A549 (cell line): ENCODE measurements at regions not wholly inside any gene's neighbourhood (a gene's known extent, or its start where the extent isn't known, plus 50 kb on each side); places are given as distances from the start of the nearest gene placed in this dataset.

Experiments
- ATAC-seq, 2 experiments: fragments of 200-7000 bp in 1 of 2; fragments of >200 bp in 1 of 2; cut with Nextera tagmentation in 1 of 2; cut with Tn5 transposase in 1 of 2; 3 replicates each; pipeline versions ENCODE4 v1.8.0 to v1.9.1; 2018 to 2020; ENCODE audit warnings: mild to moderate bottlenecking in 1 of 2, moderate library complexity in 1 of 2
- CTCF ChIA-PET: fragments of 300-600 bp; sonication (Branson Sonifier 250); formaldehyde crosslinking; extraction: SDS; loops from one replicate; lab custom pipeline; 2021; ENCODE audit warnings: antibody characterized with exemption, inconsistent platforms; lab: Yijun Ruan, JAX
- POLR2A ChIA-PET: fragments of 350-600 bp; formaldehyde crosslinking; extraction: SDS; loops from one replicate; lab custom pipeline; 2021; ENCODE audit warnings: antibody characterized with exemption, inconsistent platforms; lab: Yijun Ruan, JAX
- DNase-seq, 2 experiments: peaks; one replicate each; pipeline versions ENCODE4 v3.0.0 to v3.0.0-alpha.2; 2011 to 2016; ENCODE audit warnings: low read depth in 1 of 2, low spot score in 1 of 2
- FAIRE-seq: peaks from 2 replicates; lab custom pipeline; 2011; peaks lifted over from hg19 to GRCh38; lab: Jason Lieb, UNC
- H3K27ac ChIP-seq, 2 experiments: fragments of >200 bp; sonication (Bioruptor Twin); formaldehyde crosslinking; 3 replicates each; pipeline ENCODE4 v1.5.1; 2016 to 2017
- H3K4me1 ChIP-seq: fragments of >200 bp; sonication (Bioruptor Twin); formaldehyde crosslinking; 3 replicates; pipeline ENCODE4 v1.6.1; 2016
- H3K4me2 ChIP-seq: fragments of >200 bp; sonication (Bioruptor Twin); formaldehyde crosslinking; 3 replicates; pipeline ENCODE4 v1.6.1; 2016
- H3K4me3 ChIP-seq: fragments of >200 bp; sonication (Bioruptor Twin); formaldehyde crosslinking; 3 replicates; pipeline ENCODE4 v1.5.1; 2016
- H3K9me3 ChIP-seq: fragments of >200 bp; sonication (Bioruptor Twin); formaldehyde crosslinking; 3 replicates; pipeline ENCODE4 v1.6.1; 2016
- ATOH8 ChIP-seq: fragments of 250-450 bp; sonication (Bioruptor Pico); IDR thresholded peaks from 2 replicates; pipeline ENCODE4 v1.5.0; 2020; ENCODE audit warnings: low read depth, mild to moderate bottlenecking, moderate library complexity
- CBX2 ChIP-seq: fragments of 200-600 bp; sonication (generic); IDR thresholded peaks from 2 replicates; pipeline ENCODE4 v1.6.1; 2016; ENCODE audit warnings: low read depth, mild to moderate bottlenecking, borderline replicate concordance
- CBX8 ChIP-seq: fragments of 200-600 bp; sonication (generic); IDR thresholded peaks from 2 replicates; pipeline ENCODE4 v1.6.1; 2016
- CHD2 ChIP-seq: fragments of 150-350 bp; IDR thresholded peaks from 2 replicates; pipeline ENCODE4 v1.6.1; 2014; ENCODE audit warnings: low read length; ENCODE audit not compliant: partially characterized antibody
- EHF ChIP-seq: fragments of 250-450 bp; sonication (Bioruptor Pico); IDR thresholded peaks from 2 replicates; pipeline ENCODE4 v1.5.0; 2020; ENCODE audit warnings: mild to moderate bottlenecking
- EHMT2 ChIP-seq: fragments of 200-600 bp; sonication (generic); IDR thresholded peaks from 2 replicates; pipeline ENCODE4 v1.6.1; 2016; ENCODE audit warnings: antibody characterized with exemption, low read depth, mild to moderate bottlenecking, moderate library complexity
- ELK1 ChIP-seq: fragments of 150-350 bp; IDR thresholded peaks from 2 replicates; pipeline ENCODE4 v1.6.1; 2014; ENCODE audit warnings: low read depth, mild to moderate bottlenecking, low read length
- EP300 ChIP-seq, 2 experiments: fragments of >200 bp; sonication (Bioruptor Twin); formaldehyde crosslinking; IDR thresholded peaks; 2 replicates in 1 of 2; 3 replicates in 1 of 2; pipeline ENCODE4 v1.6.1; 2016 to 2017
- FOSB ChIP-seq: fragments of 250-450 bp; sonication (Bioruptor Pico); IDR thresholded peaks from 2 replicates; pipeline ENCODE4 v1.5.0; 2020; ENCODE audit warnings: mild to moderate bottlenecking, moderate library complexity
- FOSL2 ChIP-seq, 2 experiments: fragments of 450-650 bp in 1 of 2; fragments of >200 bp in 1 of 2; sonication (Bioruptor Twin) in 1 of 2; formaldehyde crosslinking; IDR thresholded peaks; 2 replicates each; pipeline versions ENCODE4 v1.5.0 to v1.6.1; 2016 to 2020; ENCODE audit warnings: mild to moderate bottlenecking in 1 of 2, moderate library complexity in 1 of 2
- FOXS1 ChIP-seq: fragments of 250-450 bp; sonication (Bioruptor Pico); IDR thresholded peaks from 2 replicates; pipeline ENCODE4 v1.5.0; 2020; ENCODE audit warnings: mild to moderate bottlenecking, moderate library complexity
- GATA3 ChIP-seq: IDR thresholded peaks from 2 replicates; pipeline ENCODE4 v1.6.1; 2012; ENCODE audit warnings: borderline replicate concordance
- HDAC2 ChIP-seq: fragments of 200-600 bp; sonication (generic); IDR thresholded peaks from 2 replicates; pipeline ENCODE4 v1.6.1; 2016
- HES2 ChIP-seq: fragments of >200 bp; sonication (Bioruptor Twin); formaldehyde crosslinking; IDR thresholded peaks from 2 replicates; pipeline ENCODE4 v1.6.1; 2016
- HEYL ChIP-seq: fragments of 250-450 bp; sonication (Bioruptor Pico); IDR thresholded peaks from 2 replicates; pipeline ENCODE4 v1.8.0; 2021; ENCODE audit warnings: mild to moderate bottlenecking, moderate library complexity
- HOXB5 ChIP-seq: fragments of 250-450 bp; sonication (Bioruptor Pico); IDR thresholded peaks from 2 replicates; pipeline ENCODE4 v1.5.0; 2020; ENCODE audit warnings: mild to moderate bottlenecking, moderate library complexity
- KDM1A ChIP-seq: fragments of 200-600 bp; sonication (generic); IDR thresholded peaks from 2 replicates; pipeline ENCODE4 v1.6.1; 2016; ENCODE audit warnings: low read depth, mild to moderate bottlenecking
- KDM5A ChIP-seq: fragments of 200-600 bp; sonication (generic); IDR thresholded peaks from 2 replicates; pipeline ENCODE4 v1.6.1; 2016; ENCODE audit warnings: antibody characterized with exemption, mild to moderate bottlenecking
- MAZ ChIP-seq: fragments of 150-350 bp; IDR thresholded peaks from 2 replicates; pipeline ENCODE4 v1.6.1; 2014; ENCODE audit warnings: antibody characterized with exemption, low read depth, low read length, borderline replicate concordance
- MYC ChIP-seq: IDR thresholded peaks from 2 replicates; pipeline ENCODE4 v1.6.1; 2012; ENCODE audit warnings: mild to moderate bottlenecking, inconsistent platforms, low read length, improper control_type of control experiment, borderline replicate concordance
- NFE2L2 ChIP-seq: fragments of 150-350 bp; conservative IDR thresholded peaks from 2 replicates; pipeline ENCODE4 v1.6.1; 2014; ENCODE audit warnings: low read length
- NR3C1 ChIP-seq: fragments of >200 bp; sonication (Bioruptor Twin); formaldehyde crosslinking; IDR thresholded peaks from 3 replicates; pipeline ENCODE4 v1.6.1; 2017
- PBX3 ChIP-seq: IDR thresholded peaks from 2 replicates; pipeline ENCODE4 v1.6.1; 2012
- RARB ChIP-seq: fragments of 250-450 bp; sonication (Bioruptor Pico); IDR thresholded peaks from 2 replicates; pipeline ENCODE4 v1.8.0; 2021; ENCODE audit warnings: mild to moderate bottlenecking, moderate library complexity
- RCOR1 ChIP-seq: fragments of 150-350 bp; IDR thresholded peaks from 2 replicates; pipeline ENCODE4 v1.6.1; 2014; ENCODE audit warnings: antibody characterized with exemption, low read length, low read depth
- RNF2 ChIP-seq: fragments of 200-600 bp; sonication (generic); IDR thresholded peaks from 2 replicates; pipeline ENCODE4 v1.6.1; 2016; ENCODE audit warnings: low read depth, mild to moderate bottlenecking, antibody characterized with exemption, moderate library complexity, borderline replicate concordance
- TFCP2L1 ChIP-seq: fragments of 250-450 bp; sonication (Bioruptor Pico); IDR thresholded peaks from 2 replicates; pipeline ENCODE4 v1.5.0; 2021; ENCODE audit warnings: mild to moderate bottlenecking
- TP53 ChIP-seq: fragments of 250-450 bp; sonication (Bioruptor Pico); IDR thresholded peaks from 2 replicates; pipeline ENCODE4 v1.5.0; 2021; ENCODE audit warnings: mild to moderate bottlenecking, moderate library complexity
- USF2 ChIP-seq: fragments of 450-650 bp; IDR thresholded peaks from 2 replicates; pipeline ENCODE4 v1.6.1; 2014; ENCODE audit warnings: antibody characterized with exemption
- ZNF302 ChIP-seq: fragments of 250-450 bp; sonication (Bioruptor Pico); IDR thresholded peaks from 2 replicates; pipeline ENCODE4 v1.9.0; 2021; ENCODE audit warnings: inconsistent platforms, mild to moderate bottlenecking, moderate library complexity
- WGBS: methylation state at CpG from one replicate; pipeline ENCODE4 v1.1.6; 2017; ENCODE audit errors: missing lambda C conversion rate; 5-methylcytosine and 5-hydroxymethylcytosine counted together

GRCh38 chr13:73290844-73291243 lies 232.0 kb downstream of the KLF5 start:
- 69% methylated on average over 4 of the region's 4 CpGs for WGBS

GRCh38 chr13:73288596-73288995 lies 229.8 kb downstream of the KLF5 start:
- H3K9me3 ChIP-seq: no peaks in the 10 kb centered on the region
- ChIA-PET CTCF (interaction anchor here (0.6 kb wide), 1 partner anchor 235 kb away, joined by 3 read pairs; no protein-coding TSS in a partner anchor), POLR2A (no interaction called here)
- ATAC-seq: no peak
- peaks cover 9% of the 10 kb centered on the region; the same call in 1 of the 3 replicates for H3K4me1 ChIP-seq
- WGBS: 95% methylated on average over 6 of the region's 6 CpGs
- DNase-seq: no peak
- no peak overlapping the region for H3K4me2 ChIP-seq
- TF ChIP-seq CHD2 (no peak), NFE2L2 (no peak), EHMT2 (no peak), HOXB5 (CRISPR knock-in tag) (no peak), CBX2 (no peak), HDAC2 (no peak), FOSB (CRISPR knock-in tag) (no peak), USF2 (no peak), CBX8 (no peak), RARB (no peak), PBX3 (no peak), MYC (no peak), HEYL (CRISPR knock-in tag) (no peak), ELK1 (no peak), ZNF302 (no peak), FOSL2 (IDR thresholded peaks at IDR 0.05) (no peak), FOSL2 (CRISPR knock-in tag; IDR thresholded peaks at IDR 0.05) (no peak)
- H3K27ac ChIP-seq: no peak overlapping the region
- no peak for FAIRE-seq
- no peak overlapping the region for H3K4me3 ChIP-seq

More at GRCh38 chr13:73290844-73291243, 232.0 kb downstream of the KLF5 start:
- ChIA-PET POLR2A (no interaction called here), CTCF (interaction anchor here (1.6 kb wide), 1 partner anchor 14 kb away, joined by 4 read pairs; no protein-coding TSS in a partner anchor)
- ATAC-seq (no peak), FAIRE-seq (no peak), DNase-seq (no peak)
- Histone ChIP-seq H3K9me3 (no peaks in the 10 kb centered on the region), H3K4me3 (no peak overlapping the region), H3K4me2 (no peak overlapping the region), H3K4me1 (peaks cover 9% of the 10 kb centered on the region; the same call in 1 of the 3 replicates), H3K27ac (no peak overlapping the region)
- TF ChIP-seq NR3C1 (no peak), TFCP2L1 (no peak), FOSL2 (IDR thresholded peaks at IDR 0.05) (no peak), FOSL2 (CRISPR knock-in tag; IDR thresholded peaks at IDR 0.05) (no peak), FOXS1 (CRISPR knock-in tag) (no peak), EHF (CRISPR knock-in tag) (no peak), HOXB5 (CRISPR knock-in tag) (no peak), KDM1A (no peak), NFE2L2 (no peak), GATA3 (no peak)

GRCh38 chr13:73287831-73288230 lies 229.0 kb downstream of the KLF5 start:
- Histone ChIP-seq H3K27ac (no peak overlapping the region), H3K4me3 (no peak overlapping the region), H3K4me1 (peaks cover 9% of the 10 kb centered on the region; the same call in 1 of the 3 replicates), H3K9me3 (no peaks in the 10 kb centered on the region), H3K4me2 (no peak overlapping the region)
- ChIA-PET CTCF (no interaction called here), POLR2A (no interaction called here)
- DNase-seq: peak in 1 of 2 experiments; percentile 12
- ATAC-seq: no peak
- no peak for FAIRE-seq
- WGBS: 80% methylated on average over 3 of the region's 3 CpGs
- no peak for TF ChIP-seq KDM5A
- TF ChIP-seq RCOR1: no peak
- no peak for TF ChIP-seq HEYL (CRISPR knock-in tag)
- TF ChIP-seq TP53: no peak
- no peak for TF ChIP-seq RNF2
- no peak for TF ChIP-seq MAZ
- TF ChIP-seq ATOH8 (CRISPR knock-in tag): no peak
- TF ChIP-seq EP300 (IDR thresholded peaks at IDR 0.05): no peak
- TF ChIP-seq EHMT2: no peak
- no peak for TF ChIP-seq ELK1
- no peak for TF ChIP-seq HES2
